Peyer's patch (tissue), 4 donors: ENCODE measurements at regions not wholly inside any gene's neighbourhood (a gene's known extent, or its start where the extent isn't known, plus 50 kb on each side); places are given as distances from the start of the nearest gene placed in this dataset.

ENCODE experiments used
- POLR2A ChIP-seq, 2 donors: fragments of 450-650 bp; IDR thresholded peaks; one replicate each; pipeline ENCODE4 v1.5.1; 2017; ENCODE audit warnings: antibody characterized with exemption in 2 of 2, mild to moderate bottlenecking in 2 of 2, moderate library complexity in 2 of 2
- TF ChIP-seq, protein P1 (sequence below), 6 experiments: fragments of 450-650 bp in 4 of 6; fragments of 200-600 bp in 2 of 6; sonication (generic) in 1 of 6; IDR thresholded peaks; one replicate each; pipeline ENCODE4 v1.5.1; 2017 to 2019; ENCODE audit warnings: antibody characterized with exemption in 6 of 6, mild to moderate bottlenecking in 3 of 6, moderate library complexity in 1 of 6

DNA sequence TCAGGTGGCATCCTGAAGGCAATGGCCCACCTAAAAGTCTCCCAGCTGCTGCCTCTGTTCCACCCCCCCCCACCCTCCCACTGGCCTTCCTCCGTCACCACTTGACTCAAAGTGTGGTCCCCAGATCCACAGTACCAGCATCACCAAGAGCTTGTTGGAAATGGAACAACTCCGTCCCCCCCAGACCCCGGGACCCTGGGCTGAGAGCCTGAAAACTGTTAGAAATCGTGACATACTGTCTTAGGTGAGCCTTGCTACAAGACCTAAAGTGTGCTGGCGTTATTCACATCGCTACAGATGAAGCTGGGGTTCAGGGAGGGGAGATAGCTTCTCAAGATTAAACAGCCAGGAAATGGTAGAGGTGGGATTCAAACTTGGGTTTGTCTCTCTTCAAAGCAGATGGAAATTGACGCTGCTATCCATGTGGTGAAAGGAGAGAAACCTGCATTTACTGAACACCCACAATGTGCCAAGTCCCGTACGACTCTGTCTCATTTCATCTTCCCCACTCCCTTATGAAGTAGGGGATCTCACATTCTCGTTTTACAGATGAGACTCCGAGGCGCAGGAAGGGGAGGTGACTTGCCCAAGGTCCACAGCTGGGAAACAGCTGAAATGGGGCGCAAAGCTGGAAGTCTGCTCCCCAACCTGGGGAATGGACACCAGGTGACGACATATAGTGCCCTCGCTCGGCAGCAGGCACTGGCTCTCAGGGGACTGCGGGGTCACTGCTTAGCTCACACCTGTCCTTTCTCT, 52.8 kb upstream of the IFFO2 start:
- TF ChIP-seq, protein P1, sequence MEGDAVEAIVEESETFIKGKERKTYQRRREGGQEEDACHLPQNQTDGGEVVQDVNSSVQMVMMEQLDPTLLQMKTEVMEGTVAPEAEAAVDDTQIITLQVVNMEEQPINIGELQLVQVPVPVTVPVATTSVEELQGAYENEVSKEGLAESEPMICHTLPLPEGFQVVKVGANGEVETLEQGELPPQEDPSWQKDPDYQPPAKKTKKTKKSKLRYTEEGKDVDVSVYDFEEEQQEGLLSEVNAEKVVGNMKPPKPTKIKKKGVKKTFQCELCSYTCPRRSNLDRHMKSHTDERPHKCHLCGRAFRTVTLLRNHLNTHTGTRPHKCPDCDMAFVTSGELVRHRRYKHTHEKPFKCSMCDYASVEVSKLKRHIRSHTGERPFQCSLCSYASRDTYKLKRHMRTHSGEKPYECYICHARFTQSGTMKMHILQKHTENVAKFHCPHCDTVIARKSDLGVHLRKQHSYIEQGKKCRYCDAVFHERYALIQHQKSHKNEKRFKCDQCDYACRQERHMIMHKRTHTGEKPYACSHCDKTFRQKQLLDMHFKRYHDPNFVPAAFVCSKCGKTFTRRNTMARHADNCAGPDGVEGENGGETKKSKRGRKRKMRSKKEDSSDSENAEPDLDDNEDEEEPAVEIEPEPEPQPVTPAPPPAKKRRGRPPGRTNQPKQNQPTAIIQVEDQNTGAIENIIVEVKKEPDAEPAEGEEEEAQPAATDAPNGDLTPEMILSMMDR (IDR thresholded peaks at IDR 0.05): no peak
- TF ChIP-seq POLR2A (IDR thresholded peaks at IDR 0.05): no peak
